LNCAP (cell line): ENCODE measurements at regions not wholly inside any gene's neighbourhood (a gene's known extent, or its start where the extent isn't known, plus 50 kb on each side); places are given as distances from the start of the nearest gene placed in this dataset.

Experiments
- CTCF ChIP-seq: fragments of 450-650 bp; IDR thresholded peaks from 2 replicates; pipeline ENCODE4 v1.5.1; 2017; ENCODE audit warnings: mild to moderate bottlenecking

DNA sequence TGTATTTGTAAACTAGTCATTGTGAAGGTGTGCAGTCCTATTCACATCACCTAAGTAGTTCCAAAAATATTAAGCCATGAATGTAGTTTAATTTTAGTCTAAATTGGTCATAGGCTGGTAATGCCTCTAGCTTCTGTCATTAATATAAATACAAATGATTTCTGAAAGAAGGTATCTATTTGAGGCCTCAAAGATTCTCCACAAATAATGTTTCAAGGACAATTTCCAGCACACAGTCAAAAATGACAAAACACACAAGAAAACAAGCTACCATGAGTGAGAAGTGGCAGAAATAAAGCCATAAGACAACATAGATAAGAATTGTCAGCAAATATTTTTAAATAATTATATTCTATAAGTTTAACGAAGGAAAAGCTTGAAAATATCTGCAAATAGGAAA lies 66.7 kb upstream of the PDK4 start:
- no peak for TF ChIP-seq CTCF

DNA sequence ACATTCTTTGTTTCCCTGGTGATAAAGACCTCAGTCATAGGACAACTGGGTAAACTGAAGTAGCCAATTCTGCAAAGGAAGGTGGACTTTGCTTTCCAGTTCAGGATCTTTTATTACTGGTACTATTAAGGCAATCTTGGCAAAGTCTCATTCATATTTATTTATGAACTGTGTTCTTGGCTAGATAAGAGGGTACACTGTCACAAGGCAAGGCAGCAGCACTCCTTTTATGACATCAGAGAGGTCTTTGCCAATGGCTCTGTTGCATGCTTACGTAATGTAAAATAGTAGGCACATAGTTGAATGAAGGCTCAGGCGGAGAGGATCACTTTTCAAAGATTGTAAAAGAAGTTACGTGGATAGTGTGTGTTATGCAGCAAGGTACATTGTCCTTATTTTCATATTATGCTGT lies 63.7 kb upstream of the PDK4 start:
- no peak for TF ChIP-seq CTCF

DNA sequence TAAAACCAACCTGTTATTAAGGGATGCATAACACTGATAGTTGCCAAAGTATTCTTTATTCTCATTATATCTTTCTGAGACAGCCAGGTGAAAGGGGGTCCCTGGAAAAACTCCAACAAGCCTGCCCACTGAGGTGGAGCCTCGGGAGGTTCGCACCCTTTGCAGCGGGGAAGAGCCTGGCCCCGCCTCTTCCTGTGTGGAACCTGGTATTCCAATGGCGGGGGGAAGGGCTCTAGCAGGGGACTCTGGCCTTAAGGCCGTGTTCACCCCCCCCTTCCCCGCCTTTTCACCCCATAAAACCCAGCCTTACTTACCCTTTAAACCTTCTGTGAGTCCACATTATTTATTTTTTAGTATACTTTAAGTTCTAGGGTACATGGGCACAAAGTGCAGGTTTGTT lies 62.4 kb upstream of the PDK4 start:
- TF ChIP-seq CTCF, result no peak

GRCh38 chr7:95649546-95649945 lies 53.2 kb upstream of the PDK4 start:
- TF ChIP-seq CTCF, result no peak

DNA sequence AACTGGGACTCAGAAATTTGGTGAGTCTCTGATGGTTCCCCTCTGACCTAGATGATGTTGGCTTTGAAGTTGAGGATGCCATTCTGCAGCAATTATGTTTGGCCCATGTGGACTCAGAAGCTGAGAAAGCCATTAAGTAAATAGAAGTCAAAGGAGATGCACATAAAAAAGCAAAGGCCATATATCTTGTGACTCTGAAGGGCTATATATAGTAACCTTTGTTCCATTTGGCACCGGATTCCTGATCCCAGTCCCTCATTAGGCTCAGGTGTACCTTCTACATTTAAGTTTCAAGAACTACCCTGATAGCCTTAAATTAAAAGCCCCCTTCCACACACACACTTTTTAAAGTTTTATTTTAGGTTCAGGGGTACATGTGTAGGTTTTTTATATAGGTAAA lies 50.0 kb upstream of the PDK4 start:
- TF ChIP-seq CTCF, result no peak
